OCI-LY3 (cell line): ENCODE measurements at regions not wholly inside any gene's neighbourhood (a gene's known extent, or its start where the extent isn't known, plus 50 kb on each side); places are given as distances from the start of the nearest gene placed in this dataset.

Experiments
- EZH2phosphoT487 ChIP-seq: fragments of 200-600 bp; shearing (Covaris generic); IDR thresholded peaks from 2 replicates; pipeline ENCODE4 v1.6.1; 2018; ENCODE audit warnings: antibody characterized with exemption, mixed run types, low read depth
- TF ChIP-seq, protein P1 (sequence below): fragments of 200-600, 300-600 bp; sonication (generic); IDR thresholded peaks from 2 replicates; pipeline ENCODE4 v1.5.1; 2014; ENCODE audit warnings: antibody characterized with exemption, low read length, low read depth

DNA sequence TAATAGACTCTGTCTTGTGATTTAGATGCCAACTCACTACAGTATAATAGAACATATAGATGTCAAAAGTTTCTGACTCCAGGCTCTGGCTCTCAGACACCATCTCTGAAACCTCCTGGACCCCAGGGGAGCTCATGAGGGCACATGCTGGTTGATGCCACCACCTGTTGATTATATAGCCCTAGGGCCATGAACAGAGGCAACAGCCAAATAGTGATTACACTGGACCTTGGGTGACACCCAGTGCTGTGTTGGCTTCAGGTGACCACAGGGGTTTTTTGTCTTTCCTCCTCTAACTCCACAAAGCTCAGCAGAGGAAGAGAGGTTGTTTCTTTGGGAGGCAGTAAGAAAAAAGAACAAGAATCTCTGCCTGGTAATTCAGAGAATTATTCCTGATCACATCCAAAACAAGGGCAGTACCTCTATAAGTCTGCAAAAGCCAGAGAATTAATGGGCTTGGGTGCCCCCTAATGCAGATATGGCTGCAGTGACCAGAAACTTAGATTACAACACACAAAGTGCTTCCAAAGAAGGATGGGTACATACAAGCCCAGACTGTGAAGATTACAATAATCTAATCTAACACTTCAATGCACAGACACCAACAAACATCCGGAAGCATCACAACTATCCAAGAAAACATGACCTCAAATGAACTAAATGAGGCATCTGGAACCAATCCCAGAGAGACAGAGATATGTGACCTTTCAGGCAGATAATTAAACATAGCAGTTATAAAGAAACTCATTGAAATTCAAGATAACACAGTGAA is 1920.6 kb downstream of the ARAP2 start:
- TF ChIP-seq, protein P1, sequence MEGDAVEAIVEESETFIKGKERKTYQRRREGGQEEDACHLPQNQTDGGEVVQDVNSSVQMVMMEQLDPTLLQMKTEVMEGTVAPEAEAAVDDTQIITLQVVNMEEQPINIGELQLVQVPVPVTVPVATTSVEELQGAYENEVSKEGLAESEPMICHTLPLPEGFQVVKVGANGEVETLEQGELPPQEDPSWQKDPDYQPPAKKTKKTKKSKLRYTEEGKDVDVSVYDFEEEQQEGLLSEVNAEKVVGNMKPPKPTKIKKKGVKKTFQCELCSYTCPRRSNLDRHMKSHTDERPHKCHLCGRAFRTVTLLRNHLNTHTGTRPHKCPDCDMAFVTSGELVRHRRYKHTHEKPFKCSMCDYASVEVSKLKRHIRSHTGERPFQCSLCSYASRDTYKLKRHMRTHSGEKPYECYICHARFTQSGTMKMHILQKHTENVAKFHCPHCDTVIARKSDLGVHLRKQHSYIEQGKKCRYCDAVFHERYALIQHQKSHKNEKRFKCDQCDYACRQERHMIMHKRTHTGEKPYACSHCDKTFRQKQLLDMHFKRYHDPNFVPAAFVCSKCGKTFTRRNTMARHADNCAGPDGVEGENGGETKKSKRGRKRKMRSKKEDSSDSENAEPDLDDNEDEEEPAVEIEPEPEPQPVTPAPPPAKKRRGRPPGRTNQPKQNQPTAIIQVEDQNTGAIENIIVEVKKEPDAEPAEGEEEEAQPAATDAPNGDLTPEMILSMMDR = peak; percentile 24; the same call in 1 of the 2 replicates
- no peak for TF ChIP-seq EZH2phosphoT487
